Gastroesophageal sphincter (tissue), 4 donors: ENCODE measurements at regions not wholly inside any gene's neighbourhood (a gene's known extent, or its start where the extent isn't known, plus 50 kb on each side); places are given as distances from the start of the nearest gene placed in this dataset.
"Not testable (repeated sequence)": the region's sequence is repeated elsewhere in the genome, so short reads cannot be mapped to it uniquely, and the experiment has no call there.

ENCODE experiments used
- ATAC-seq: fragments of 150-250 bp; one replicate; pipeline ENCODE4 v1.9.1; 2016; ENCODE audit warnings: mild to moderate bottlenecking, moderate library complexity
- H3K27ac ChIP-seq, 4 donors: fragments of 200-600 bp; sonication (generic) in 3 of 4; 1 replicate in 3 of 4; 2 replicates in 1 of 4; pipeline ENCODE4 v1.5.1; 2016 to 2019
- H3K27me3 ChIP-seq: fragments of 200-600 bp; sonication (generic); one replicate; pipeline ENCODE4 v1.5.1; 2019
- H3K36me3 ChIP-seq, 2 donors: fragments of 200-600 bp; sonication (generic); one replicate each; pipeline ENCODE4 v1.5.1; 2019; ENCODE audit warnings: control low read depth in 1 of 2
- H3K4me1 ChIP-seq, 3 donors: fragments of 200-600 bp; sonication (generic); 1 replicate in 2 of 3; 2 replicates in 1 of 3; pipeline ENCODE4 v1.5.1; 2016 to 2019; ENCODE audit warnings: control low read depth in 2 of 3
- H3K4me3 ChIP-seq, 2 donors: fragments of 200-600 bp; sonication (generic); one replicate each; pipeline ENCODE4 v1.5.1; 2019; ENCODE audit warnings: mild to moderate bottlenecking in 1 of 2, moderate library complexity in 1 of 2
- H3K9me3 ChIP-seq, 3 donors: fragments of 200-600 bp; sonication (generic); one replicate each; pipeline ENCODE4 v1.5.1; 2017 to 2019; ENCODE audit warnings: control low read depth in 2 of 3
- WGBS, 2 donors: methylation state at CpG; one replicate each; pipeline ENCODE4 v1.1.5; 2018; ENCODE audit warnings: low coverage in 1 of 2; 5-methylcytosine and 5-hydroxymethylcytosine counted together

GRCh38 chr14:19167454-19168190, 200.4 kb downstream of the POTEM start:
- not testable (repeated sequence) for H3K27ac ChIP-seq, H3K4me3 ChIP-seq, H3K27me3 ChIP-seq, H3K36me3 ChIP-seq, H3K9me3 ChIP-seq, H3K4me1 ChIP-seq, ATAC-seq
- WGBS, 2 donors: 57 to 81% methylated on average over 1 to 6 of the region's 8 CpGs

GRCh38 chr14:19168261-19168660, 201.0 kb downstream of the POTEM start:
- not testable (repeated sequence) for H3K27me3 ChIP-seq, H3K27ac ChIP-seq, ATAC-seq, H3K4me3 ChIP-seq, H3K4me1 ChIP-seq, H3K9me3 ChIP-seq, H3K36me3 ChIP-seq
- WGBS, 2 donors: no CpG with 5 or more reads among the region's 7 CpGs

GRCh38 chr14:19169561-19170362, 202.5 kb downstream of the POTEM start:
- H3K9me3 ChIP-seq, H3K4me1 ChIP-seq, H3K27ac ChIP-seq, ATAC-seq, H3K36me3 ChIP-seq, H3K4me3 ChIP-seq, H3K27me3 ChIP-seq: not testable (repeated sequence)
- 69 to 92% methylated on average over 3 to 7 of the region's 7 CpGs for WGBS, 2 donors

- not testable (repeated sequence) for H3K4me1 ChIP-seq, H3K36me3 ChIP-seq, H3K27ac ChIP-seq, H3K27me3 ChIP-seq, H3K4me3 ChIP-seq, H3K9me3 ChIP-seq, ATAC-seq
Observed at GRCh38 chr14:19172745-19173144, 205.5 kb downstream of the POTEM start.

GRCh38 chr14:19173188-19173587, 206.0 kb downstream of the POTEM start:
- not testable (repeated sequence) for H3K4me3 ChIP-seq

GRCh38 chr14:19177435-19177834, 210.2 kb downstream of the POTEM start:
- not testable (repeated sequence) for ATAC-seq, H3K27ac ChIP-seq, H3K27me3 ChIP-seq, H3K9me3 ChIP-seq, H3K4me3 ChIP-seq, H3K4me1 ChIP-seq, H3K36me3 ChIP-seq
- WGBS, 2 donors: no CpG with 5 or more reads among the region's 6 CpGs

More at GRCh38 chr14:19173188-19173587, 206.0 kb downstream of the POTEM start:
- WGBS, 2 donors: 80% methylated on average over 2 of the region's 3 CpGs; no CpG with 5 or more reads in 1 of the 2 donors
- H3K9me3 ChIP-seq, H3K27ac ChIP-seq, ATAC-seq, H3K36me3 ChIP-seq, H3K27me3 ChIP-seq, H3K4me1 ChIP-seq: not testable (repeated sequence)

- 58 to 75% methylated on average over 2 of the region's 2 CpGs for WGBS, 2 donors
- ATAC-seq, H3K36me3 ChIP-seq, H3K4me3 ChIP-seq, H3K27me3 ChIP-seq, H3K27ac ChIP-seq, H3K9me3 ChIP-seq, H3K4me1 ChIP-seq: not testable (repeated sequence)
Observed at GRCh38 chr14:19180297-19180696, 213.1 kb downstream of the POTEM start.

- not testable (repeated sequence) for H3K27me3 ChIP-seq, ATAC-seq, H3K4me3 ChIP-seq, H3K9me3 ChIP-seq, H3K4me1 ChIP-seq, H3K27ac ChIP-seq, H3K36me3 ChIP-seq
- 26 to 46% methylated on average over 3 of the region's 3 CpGs for WGBS, 2 donors
Observed at GRCh38 chr14:19180881-19181280, 213.6 kb downstream of the POTEM start.

GRCh38 chr14:19195146-19195545, 227.9 kb downstream of the POTEM start:
- not testable (repeated sequence) for H3K9me3 ChIP-seq, H3K27ac ChIP-seq, H3K36me3 ChIP-seq, H3K4me3 ChIP-seq, H3K4me1 ChIP-seq, H3K27me3 ChIP-seq, ATAC-seq
- 87% methylated on average over 3 of the region's 4 CpGs for WGBS, 2 donors

- not testable (repeated sequence) for H3K27ac ChIP-seq, H3K36me3 ChIP-seq, H3K4me1 ChIP-seq, H3K27me3 ChIP-seq, ATAC-seq, H3K9me3 ChIP-seq, H3K4me3 ChIP-seq
- 88 to 100% methylated on average over 1 to 3 of the region's 4 CpGs for WGBS, 2 donors
Observed at GRCh38 chr14:19197488-19198234, 230.4 kb downstream of the POTEM start.

GRCh38 chr14:19198341-19198740, 231.1 kb downstream of the POTEM start:
- not testable (repeated sequence) for H3K27ac ChIP-seq, H3K4me1 ChIP-seq, H3K9me3 ChIP-seq, H3K36me3 ChIP-seq, H3K4me3 ChIP-seq, H3K27me3 ChIP-seq, ATAC-seq
- WGBS, 2 donors: 5% methylated on average over 2 of the region's 3 CpGs; no CpG with 5 or more reads in 1 of the 2 donors

GRCh38 chr14:19201394-19202052, 232.6 kb downstream of the POTEG start:
- H3K27ac ChIP-seq, H3K36me3 ChIP-seq, H3K27me3 ChIP-seq, ATAC-seq, H3K9me3 ChIP-seq, H3K4me3 ChIP-seq, H3K4me1 ChIP-seq: not testable (repeated sequence)
- WGBS, 2 donors: 100% methylated on average over 1 of the region's 8 CpGs; no CpG with 5 or more reads in 1 of the 2 donors

GRCh38 chr14:19202053-19202442, 232.1 kb downstream of the POTEG start:
- H3K4me1 ChIP-seq, H3K9me3 ChIP-seq, ATAC-seq, H3K36me3 ChIP-seq, H3K27ac ChIP-seq, H3K27me3 ChIP-seq, H3K4me3 ChIP-seq: not testable (repeated sequence)
- WGBS, 2 donors: 60 to 85% methylated on average over 2 to 3 of the region's 7 CpGs
